Esophagus muscularis mucosa (tissue), 4 donors: ENCODE measurements at regions not wholly inside any gene's neighbourhood (a gene's known extent, or its start where the extent isn't known, plus 50 kb on each side); places are given as distances from the start of the nearest gene placed in this dataset.

Experiments used
- DNase-seq: peaks from one replicate; pipeline ENCODE4 v3.0.0-alpha.2; 2017; ENCODE audit errors: extremely low spot score
- H3K27ac ChIP-seq, 4 donors: fragments of 200-600 bp; sonication (generic); replicated peaks in 1 of 4; 1 replicate in 3 of 4; 2 replicates in 1 of 4; pipeline ENCODE4 v1.5.1; 2016 to 2019; ENCODE audit warnings: mild to moderate bottlenecking in 1 of 4
- H3K27me3 ChIP-seq, 4 donors: fragments of 200-600 bp; sonication (generic); one replicate each; pipeline versions ENCODE4 v1.5.1 to v1.6.0; 2016 to 2019
- H3K36me3 ChIP-seq, 4 donors: fragments of 200-600 bp; sonication (generic); one replicate each; pipeline ENCODE4 v1.5.1; 2016 to 2019
- H3K4me1 ChIP-seq, 4 donors: fragments of 200-600 bp; sonication (generic); one replicate each; pipeline ENCODE4 v1.5.1; 2016 to 2019
- H3K4me3 ChIP-seq, 4 donors: fragments of 200-600 bp; sonication (generic); 1 replicate in 2 of 4; 2 replicates in 2 of 4; pipeline ENCODE4 v1.5.1; 2016 to 2019; ENCODE audit warnings: mild to moderate bottlenecking in 4 of 4, moderate library complexity in 1 of 4
- H3K9me3 ChIP-seq, 4 donors: fragments of 200-600 bp; sonication (generic); 1 replicate in 3 of 4; 2 replicates in 1 of 4; pipeline ENCODE4 v1.5.1; 2016 to 2019
- CTCF ChIP-seq, 3 experiments: fragments of 200-600 bp in 2 of 3; fragments of 450-650 bp in 1 of 3; sonication (generic) in 2 of 3; IDR thresholded peaks; one replicate each; pipeline ENCODE4 v1.5.1; 2017 to 2019; ENCODE audit warnings: antibody characterized with exemption in 3 of 3, mild to moderate bottlenecking in 2 of 3, moderate library complexity in 1 of 3
- EP300 ChIP-seq: sonication (generic); formaldehyde crosslinking; IDR thresholded peaks from one replicate; pipeline ENCODE4 v1.6.1; 2017; ENCODE audit warnings: antibody characterized with exemption
- POLR2A ChIP-seq: fragments of 450-650 bp; IDR thresholded peaks from one replicate; pipeline ENCODE4 v1.6.1; 2017; ENCODE audit warnings: antibody characterized with exemption, moderate library complexity, mild to moderate bottlenecking, low read depth
- POLR2AphosphoS5 ChIP-seq, 2 donors: sonication (generic); formaldehyde crosslinking; IDR thresholded peaks; one replicate each; pipeline ENCODE4 v1.6.1; 2017; ENCODE audit warnings: antibody characterized with exemption in 2 of 2
- WGBS: methylation state at CpG from one replicate; pipeline ENCODE4 v1.1.5; 2018; 5-methylcytosine and 5-hydroxymethylcytosine counted together
- intact Hi-C: fragments of 100-400 bp; cut with DNase I; formaldehyde crosslinking; loops from one replicate; pipeline ENCODE4 v1.15.1; 2023

- WGBS = 97% methylated on average over 11 of the region's 11 CpGs
- Histone ChIP-seq H3K27ac (no peak overlapping the region), H3K9me3 (no peaks in the 10 kb centered on the region), H3K27me3 (no peaks in the 10 kb centered on the region), H3K4me1 (no peaks in the 10 kb centered on the region), H3K36me3 (peaks cover 0 to 5% (median 0%) of the 10 kb centered on the region in 4 donors), H3K4me3 (no peak overlapping the region)
- TF ChIP-seq CTCF (IDR thresholded peaks at IDR 0.05) (no peak), POLR2AphosphoS5 (IDR thresholded peaks at IDR 0.05) (no peak), POLR2A (no peak), EP300 (no peak)
- intact Hi-C loops = no loop called here
- DNase-seq = no peak
Measured at GRCh38 chr1:244995602-244996400, 131.5 kb upstream of the HNRNPU start.

GRCh38 chr1:244992833-244993232 is 128.5 kb upstream of the HNRNPU start:
- no peak for DNase-seq
- 0% methylated on average over 1 of the region's 1 CpG for WGBS
- H3K4me1 ChIP-seq = no peaks in the 10 kb centered on the region
- TF ChIP-seq EP300 (no peak), CTCF (IDR thresholded peaks at IDR 0.05) (no peak), POLR2A (no peak), POLR2AphosphoS5 (IDR thresholded peaks at IDR 0.05) (no peak)
- H3K4me3 ChIP-seq = no peak overlapping the region
- H3K27ac ChIP-seq = no peak overlapping the region
- no peaks in the 10 kb centered on the region for H3K9me3 ChIP-seq
- intact Hi-C loops = no loop called here
- H3K27me3 ChIP-seq = no peaks in the 10 kb centered on the region
- peaks cover 0 to 5% (median 0%) of the 10 kb centered on the region in 4 donors for H3K36me3 ChIP-seq

- WGBS = 88% methylated on average over 7 of the region's 7 CpGs
- H3K9me3 ChIP-seq = no peaks in the 10 kb centered on the region
Measured at GRCh38 chr1:244989813-244990212, 125.5 kb upstream of the HNRNPU start.

GRCh38 chr1:244988521-244988920 is 124.2 kb upstream of the HNRNPU start:
- WGBS = 96% methylated on average over 2 of the region's 2 CpGs
- H3K4me3 ChIP-seq = no peak overlapping the region

More at GRCh38 chr1:244989813-244990212, 125.5 kb upstream of the HNRNPU start:
- Histone ChIP-seq H3K27ac (no peak overlapping the region), H3K4me1 (no peaks in the 10 kb centered on the region), H3K4me3 (no peak overlapping the region), H3K36me3 (peaks cover 0 to under 1% (median 0%) of the 10 kb centered on the region in 4 donors), H3K27me3 (no peaks in the 10 kb centered on the region)
- TF ChIP-seq POLR2AphosphoS5 (IDR thresholded peaks at IDR 0.05) (no peak), EP300 (no peak), POLR2A (no peak), CTCF (IDR thresholded peaks at IDR 0.05) (no peak)
- intact Hi-C loops = no loop called here
- DNase-seq = no peak

More at GRCh38 chr1:244988521-244988920, 124.2 kb upstream of the HNRNPU start:
- Histone ChIP-seq H3K9me3 (no peaks in the 10 kb centered on the region), H3K27ac (no peak overlapping the region), H3K4me1 (no peaks in the 10 kb centered on the region), H3K36me3 (no peaks in the 10 kb centered on the region), H3K27me3 (no peaks in the 10 kb centered on the region)
- intact Hi-C loops = no loop called here
- no peak for TF ChIP-seq CTCF (IDR thresholded peaks at IDR 0.05)
- no peak for TF ChIP-seq EP300
- no peak for TF ChIP-seq POLR2AphosphoS5 (IDR thresholded peaks at IDR 0.05)
- TF ChIP-seq POLR2A = no peak
- no peak for DNase-seq
